ENCODE measurements at regions not wholly inside any gene's neighbourhood (a gene's known extent, or its start where the extent isn't known, plus 50 kb on each side); places are given as distances from the start of the nearest gene placed in this dataset.

GRCh38 chr12:107449891-107450290, 235.7 kb upstream of the PWP1 start:
- no peak for DNase-seq

DNA sequence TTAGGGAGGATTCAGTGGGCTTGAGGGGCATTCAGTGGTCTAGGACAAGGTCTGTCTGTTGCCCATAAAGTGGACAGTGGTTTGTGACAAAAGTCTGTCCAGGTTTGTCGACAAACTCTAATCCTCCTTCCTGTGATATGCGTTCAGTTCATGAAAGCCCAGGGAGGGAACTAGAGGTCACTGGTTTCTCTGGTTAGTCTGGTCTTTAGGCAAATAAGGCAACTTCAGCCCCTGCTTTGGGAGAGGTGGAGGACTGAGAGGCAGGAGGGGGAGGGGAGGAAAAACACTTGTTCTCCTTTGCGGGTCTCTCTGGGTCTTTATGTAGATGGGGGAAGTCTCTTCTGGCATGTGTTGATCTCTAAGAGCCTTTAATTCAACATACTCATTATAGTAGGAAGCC, 235.1 kb upstream of the PWP1 start:
- DNase-seq, result no peak

DNA sequence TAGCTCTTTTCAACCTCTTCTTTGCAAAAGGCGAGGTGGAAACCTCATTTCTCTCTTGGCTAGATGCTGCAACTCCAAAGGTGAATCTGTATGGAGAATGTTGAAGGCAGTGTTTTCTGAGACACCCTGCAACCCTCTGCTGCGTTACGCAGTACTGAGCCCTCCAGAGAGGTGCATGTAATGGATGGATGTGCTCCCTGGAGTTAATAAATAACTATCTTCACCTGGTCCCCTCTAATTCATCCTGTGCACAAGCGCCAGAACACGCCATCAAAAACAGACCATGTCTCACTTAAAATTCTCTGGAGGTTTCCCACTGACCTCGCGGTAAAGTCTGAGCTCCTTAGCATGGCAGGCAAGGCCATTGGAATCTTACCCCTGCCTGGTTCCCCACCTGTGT, 234.4 kb upstream of the PWP1 start:
- DNase-seq, result no peak

DNA sequence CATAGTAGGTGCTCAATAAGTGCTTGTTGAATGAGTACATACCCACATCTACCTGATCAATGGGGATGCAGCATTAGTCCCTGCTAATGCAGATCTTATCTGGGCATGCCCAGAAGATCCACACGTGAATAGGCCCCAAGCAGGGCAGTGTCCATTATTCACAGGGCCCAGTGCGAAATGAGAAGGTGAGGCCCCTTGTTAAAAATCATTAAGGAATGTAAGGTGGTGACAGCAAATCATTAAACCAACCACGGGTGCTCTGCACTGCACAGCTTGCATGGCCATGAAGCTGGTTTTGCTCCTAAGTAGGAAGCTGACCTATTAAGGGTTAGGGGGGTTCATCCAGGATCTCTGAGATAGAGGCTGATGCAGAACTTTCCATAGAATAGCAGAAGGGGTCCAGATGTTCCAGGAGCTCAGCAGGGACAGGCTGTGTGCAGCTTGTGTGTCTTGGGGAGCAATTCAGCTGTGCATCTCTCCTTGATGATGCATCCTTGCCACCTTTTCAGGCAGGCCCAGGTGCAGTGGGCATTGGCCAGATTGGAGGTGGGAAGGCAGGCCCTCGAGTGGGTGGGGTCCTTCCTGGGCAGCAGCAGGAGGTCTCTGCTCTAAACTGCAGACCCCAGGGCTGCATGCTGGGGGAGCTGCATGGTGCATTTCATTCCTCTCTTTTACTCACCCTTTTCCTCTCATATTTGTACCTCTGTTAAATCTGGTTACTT, 231.3 kb upstream of the PWP1 start:
- DNase-seq, result no peak

- no peak for DNase-seq
Measured at GRCh38 chr12:107457362-107457935, 228.2 kb upstream of the PWP1 start.

- no peak for DNase-seq
Measured at GRCh38 chr12:107458163-107458562, 227.4 kb upstream of the PWP1 start.

- no peak for DNase-seq
Measured at GRCh38 chr12:107458990-107459389, 226.6 kb upstream of the PWP1 start.

DNA sequence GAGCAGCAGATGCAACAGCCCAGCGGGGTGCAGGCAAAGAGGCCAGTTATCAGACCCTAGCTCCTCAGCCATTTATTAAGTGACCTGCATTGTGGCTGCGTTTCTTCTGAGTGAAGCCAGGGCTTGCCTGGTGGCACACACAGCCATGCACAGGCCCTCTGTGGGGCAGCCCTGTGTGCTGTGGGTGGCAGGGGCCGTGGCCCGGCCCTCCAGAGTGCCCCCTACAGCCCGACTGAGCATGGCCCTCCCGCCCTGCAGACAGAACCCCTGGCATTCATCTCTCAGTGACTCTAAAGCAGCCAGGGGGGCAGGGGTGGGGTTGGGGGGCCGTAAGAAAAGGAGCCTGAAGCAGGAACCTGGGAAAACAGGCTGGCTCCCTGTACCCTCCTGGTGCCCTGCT, 226.0 kb upstream of the PWP1 start:
- DNase-seq, result no peak

DNA sequence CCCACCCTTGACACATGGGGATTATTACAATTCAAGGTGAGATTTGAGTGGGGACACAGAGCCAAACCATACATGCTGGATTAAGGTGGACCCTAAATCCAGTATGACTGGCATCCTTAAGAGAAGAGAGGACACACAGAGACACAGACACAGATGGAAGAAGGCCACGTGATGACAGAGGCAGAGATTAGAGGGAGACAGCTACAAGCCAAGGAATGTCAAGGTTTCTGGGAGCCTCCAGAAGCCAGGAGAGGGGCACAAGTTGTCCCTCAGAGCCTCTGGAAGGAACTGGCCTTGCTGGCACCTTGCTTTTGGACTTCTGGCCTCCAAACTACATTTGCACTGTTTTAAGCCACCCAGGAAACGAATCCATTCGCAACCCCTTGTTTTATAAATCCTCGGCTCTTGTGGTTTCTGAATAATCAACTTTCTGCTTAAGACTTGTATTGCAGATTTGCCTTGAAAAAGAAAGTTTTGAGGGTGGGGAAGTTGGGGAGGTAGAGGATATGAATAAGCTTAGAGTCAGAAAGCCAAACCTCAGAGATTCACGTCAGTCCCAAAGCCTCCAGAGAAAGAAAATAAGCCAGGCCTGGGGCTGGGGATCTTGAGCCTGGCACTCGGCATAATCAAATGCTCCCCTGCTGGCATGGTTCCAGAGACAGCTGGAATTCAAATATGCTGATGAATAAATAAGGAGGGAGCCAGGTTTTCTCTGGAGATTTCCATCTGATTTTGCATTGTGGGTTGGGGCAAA, 224.2 kb upstream of the PWP1 start:
- no peak for DNase-seq

DNA sequence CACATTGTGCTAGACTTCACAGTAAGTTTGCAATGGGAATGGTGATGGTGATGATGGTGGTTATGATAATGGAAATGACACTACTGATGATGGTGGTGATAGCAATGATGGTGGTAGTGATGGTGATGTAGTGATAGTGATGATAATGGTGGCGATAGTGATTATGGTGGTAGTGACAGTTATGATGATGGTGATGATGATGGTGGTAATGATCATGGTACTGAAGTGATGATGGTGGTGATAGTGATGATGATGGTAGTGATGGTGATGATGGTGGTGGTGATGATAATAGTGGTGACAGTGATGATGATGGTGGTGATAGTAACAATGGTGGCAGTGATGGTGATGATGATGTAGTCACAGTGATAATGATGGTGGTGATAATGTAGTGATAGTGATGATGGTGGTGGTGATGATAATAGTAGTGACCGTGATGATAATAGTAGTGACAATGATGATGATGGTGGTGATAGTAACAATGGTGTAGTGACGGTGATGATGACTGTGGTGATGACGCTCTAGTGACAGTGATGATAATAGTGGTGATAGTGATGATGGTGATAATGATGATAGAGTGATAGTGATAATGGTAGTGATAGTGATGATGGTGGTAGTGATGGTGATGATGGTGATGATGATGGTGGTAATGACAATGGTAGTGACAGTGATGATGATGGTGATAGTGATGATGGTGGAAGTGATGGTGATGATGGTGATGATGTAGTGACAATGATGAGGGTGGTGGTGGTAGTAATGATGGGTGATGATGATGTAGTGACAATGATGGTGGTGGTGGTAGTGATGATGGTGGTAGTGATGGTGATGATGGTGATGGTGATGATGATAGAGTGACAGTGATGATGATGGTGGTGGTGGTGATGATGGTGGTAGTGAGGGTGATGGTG, 222.9 kb upstream of the PWP1 start:
- no peak for DNase-seq

GRCh38 chr12:107464644-107465043, 221.0 kb upstream of the PWP1 start:
- no peak for DNase-seq

GRCh38 chr12:107465625-107466024, 220.0 kb upstream of the PWP1 start:
- no peak for DNase-seq

GRCh38 chr12:107467716-107468115, 217.9 kb upstream of the PWP1 start:
- no peak for DNase-seq

DNA sequence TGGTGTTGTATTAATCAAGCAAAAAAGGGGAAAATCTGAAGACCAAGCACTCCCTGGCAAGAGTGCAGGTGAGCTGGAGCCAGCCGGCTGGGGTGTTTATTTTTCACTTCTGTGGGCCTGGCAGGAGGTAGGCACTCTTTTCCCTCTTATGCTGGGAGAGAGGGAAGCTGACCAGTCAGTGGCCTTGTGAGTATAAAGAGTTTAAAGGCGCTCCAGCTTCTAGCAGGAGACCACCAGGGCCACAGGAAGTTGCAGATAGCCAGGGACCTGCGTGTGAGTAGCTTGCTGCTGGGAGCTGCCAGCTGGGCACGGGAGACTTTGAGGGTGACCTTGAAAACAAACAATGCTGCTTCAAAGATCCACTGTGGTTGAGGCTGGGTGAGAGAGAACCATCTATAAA, 217.4 kb upstream of the PWP1 start:
- DNase-seq, result no peak

DNA sequence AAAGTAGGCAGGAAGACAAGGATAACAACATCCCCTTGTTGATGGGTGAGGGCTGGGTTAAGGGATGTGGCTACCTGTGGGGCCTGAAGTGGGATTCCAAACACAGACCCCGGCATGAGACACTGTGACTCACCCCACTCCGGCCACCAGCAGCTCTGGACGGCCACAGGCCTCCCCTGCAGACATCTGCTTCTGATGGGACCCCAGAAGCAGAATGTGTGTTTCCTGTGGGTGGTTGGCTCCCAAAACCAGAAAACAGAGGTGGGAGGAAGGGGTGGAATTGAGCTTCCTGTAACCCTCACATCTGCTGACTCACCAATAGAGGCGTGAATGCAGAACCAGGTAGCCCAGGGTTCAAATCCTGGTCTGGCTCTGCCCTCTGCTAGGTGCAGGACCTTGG, 216.6 kb upstream of the PWP1 start:
- DNase-seq, result no peak

GRCh38 chr12:107470645-107471044, 215.0 kb upstream of the PWP1 start:
- no peak for DNase-seq

- no peak for DNase-seq
Measured at GRCh38 chr12:107472308-107472707, 213.3 kb upstream of the PWP1 start.

DNA sequence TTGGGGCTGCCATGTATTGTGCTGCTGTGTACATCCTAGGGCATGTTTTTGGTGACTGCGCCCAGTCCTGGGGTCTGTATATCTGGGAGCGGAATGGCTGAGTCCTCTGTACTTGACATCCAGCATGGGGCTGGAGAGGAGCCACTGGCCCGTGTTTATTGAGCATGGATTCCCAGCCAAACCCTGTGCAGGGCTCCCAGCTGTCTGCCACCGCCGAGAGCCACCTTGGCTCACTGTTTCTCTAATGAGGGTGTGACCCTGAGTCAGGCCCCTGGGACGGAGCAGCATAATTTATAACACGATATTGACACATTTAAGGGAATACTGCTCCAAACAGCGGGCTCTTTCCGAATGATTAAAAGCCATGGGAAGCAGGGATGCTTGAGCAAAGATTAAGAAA, 211.5 kb upstream of the PWP1 start:
- DNase-seq, result no peak

DNA sequence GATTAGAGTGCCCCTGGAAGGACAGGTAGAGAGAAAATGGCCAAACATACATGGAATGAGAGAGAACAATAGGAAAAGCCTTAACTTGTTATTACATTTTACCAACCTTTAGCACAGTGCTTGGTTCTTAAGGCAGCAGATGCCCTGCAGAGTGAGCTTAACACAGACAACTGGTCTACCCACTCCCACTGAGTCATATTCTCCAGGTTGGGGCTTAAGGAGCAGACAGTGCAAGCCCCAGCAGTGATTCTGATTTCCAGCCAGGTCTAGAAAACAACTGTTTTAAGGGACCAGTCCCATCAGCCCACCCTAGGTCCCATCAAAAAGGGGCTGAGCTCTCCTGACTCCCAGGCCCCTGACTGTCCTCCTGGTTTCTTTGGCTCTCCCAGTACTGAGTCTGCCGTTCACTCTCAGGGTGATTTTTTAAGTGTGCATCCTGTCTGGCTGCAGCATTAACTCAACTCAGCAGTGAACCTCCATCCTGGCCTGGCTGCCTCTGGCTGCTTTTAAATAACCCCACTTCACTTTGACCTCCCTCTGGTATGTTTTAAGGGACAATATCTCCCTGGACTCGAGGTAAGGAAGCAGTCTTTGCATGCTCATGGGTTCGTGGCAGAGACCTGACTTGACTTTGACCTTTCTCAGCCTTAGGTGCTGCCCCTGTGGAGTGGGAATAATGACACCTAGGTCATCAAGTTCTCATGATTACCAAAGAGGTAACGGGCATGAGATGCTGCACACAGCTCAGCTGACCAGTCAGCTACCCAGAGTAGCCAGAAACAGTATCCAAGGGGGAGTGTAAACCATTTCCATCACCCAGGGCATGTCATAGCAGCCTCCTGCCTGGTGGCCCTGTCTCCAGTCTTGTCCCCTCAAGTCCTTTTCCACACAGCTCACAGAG, 210.7 kb upstream of the PWP1 start:
- DNase-seq, result no peak

GRCh38 chr12:107475900-107476299, 209.7 kb upstream of the PWP1 start:
- no peak for DNase-seq

DNA sequence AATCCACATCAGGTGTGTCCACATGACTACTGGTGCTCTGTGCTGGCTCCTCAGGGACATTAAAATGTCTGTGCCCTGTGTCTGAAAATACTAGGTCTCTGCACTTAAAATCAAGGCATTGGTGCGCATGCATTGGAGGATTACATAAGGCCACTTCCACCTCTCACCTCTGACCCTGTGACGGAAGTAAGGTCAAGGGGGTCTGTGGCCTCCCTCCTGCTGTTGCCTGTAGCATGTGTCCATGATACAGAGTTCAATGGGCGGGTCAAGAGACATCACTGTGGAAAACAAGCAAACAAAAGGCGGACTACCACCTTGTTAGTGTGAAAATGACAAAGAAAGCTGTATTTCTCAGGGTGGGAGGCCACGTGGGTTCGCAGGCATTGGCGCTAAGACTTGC, 208.6 kb upstream of the PWP1 start:
- DNase-seq, result no peak

DNA sequence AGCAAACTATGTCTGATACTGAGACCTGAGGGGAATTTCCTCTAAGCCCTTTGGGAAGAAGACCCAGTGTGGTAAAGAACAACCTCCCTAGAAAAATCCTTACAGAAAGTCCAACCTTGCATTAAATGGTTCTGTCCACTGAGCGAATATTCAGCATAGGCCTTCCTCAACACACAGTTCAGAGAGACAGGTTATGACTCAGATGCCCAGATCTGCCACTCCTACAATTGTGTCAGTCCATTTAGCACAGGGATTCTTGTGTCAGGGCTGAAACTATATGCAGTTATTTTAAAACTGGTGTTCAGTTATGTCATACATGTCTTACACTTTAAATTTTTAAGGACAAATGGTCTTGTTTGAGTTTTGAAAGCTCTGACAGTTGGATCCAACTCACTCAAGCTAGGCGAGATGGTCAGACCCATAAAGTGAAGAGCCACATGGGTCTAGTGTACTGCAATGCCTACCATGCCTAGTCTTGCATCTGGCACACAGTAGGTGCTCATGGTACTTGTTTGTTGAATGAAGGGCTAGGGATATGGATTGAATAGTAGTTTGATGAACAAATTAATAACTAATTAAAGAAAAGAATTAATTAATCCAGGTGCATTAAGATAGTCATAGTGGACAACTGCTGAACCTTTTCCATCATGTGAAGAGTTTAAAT, 207.5 kb upstream of the PWP1 start:
- DNase-seq, result no peak

Data from inflammatory macrophage treated with lipopolysaccharide for 1 hour (primary cell).